GM12878 (cell line): ENCODE measurements at regions not wholly inside any gene's neighbourhood (a gene's known extent, or its start where the extent isn't known, plus 50 kb on each side); places are given as distances from the start of the nearest gene placed in this dataset.

Source experiments
- ATAC-seq: fragments of 200-7000 bp; cut with Tn5 transposase; 3 replicates; pipeline ENCODE4 v1.9.1; 2020; ENCODE audit warnings: mild to moderate bottlenecking, moderate library complexity
- BruUV-seq: library from RNA; stranded (reverse); fragments of 400-500 nt; replicated peaks from 2 replicates; lab custom pipeline; 2021; lab: Mats Ljungman, UMichigan
- CTCF ChIA-PET: fragments of 300-600 bp; sonication (Branson Sonifier 250); formaldehyde crosslinking; extraction: SDS; loops from one replicate; lab custom pipeline; 2021; ENCODE audit warnings: inconsistent platforms; lab: Yijun Ruan, JAX
- POLR2A ChIA-PET: fragments of 350-600 bp; formaldehyde crosslinking; extraction: SDS; loops from one replicate; lab custom pipeline; 2021; ENCODE audit warnings: inconsistent platforms; lab: Charles Lee
- RAD21 ChIA-PET: fragments of 300-600 bp; sonication (Branson Sonifier 250); formaldehyde crosslinking; loops from one replicate; lab custom pipeline; 2023; ENCODE audit warnings: antibody characterized with exemption; ENCODE audit not compliant: unreplicated experiment; lab: Charles Lee
- SMC1A ChIA-PET: fragments of 300-600 bp; sonication (Branson Sonifier 250); formaldehyde crosslinking; loops from one replicate; lab custom pipeline; 2023; ENCODE audit not compliant: unreplicated experiment, uncharacterized antibody; lab: Charles Lee
- DNase-seq: peaks from one replicate; pipeline ENCODE4 v3.0.0-alpha.2; 2011; ENCODE audit warnings: low read depth, low spot score
- FAIRE-seq: peaks from 3 replicates; lab custom pipeline; 2011; peaks lifted over from hg19 to GRCh38; lab: Jason Lieb, UNC
- H2AFZ ChIP-seq: 2 replicates; pipeline ENCODE4 v1.6.0; 2011; ENCODE audit warnings: low read depth, low read length, control low read depth; ENCODE audit not compliant: control insufficient read depth
- H3K27ac ChIP-seq: 2 replicates; pipeline ENCODE4 v1.5.1; 2011; ENCODE audit warnings: control low read depth; ENCODE audit not compliant: control insufficient read depth, insufficient read depth
- H3K27me3 ChIP-seq, 2 experiments: replicated peaks in 1 of 2; 2 replicates each; pipeline versions ENCODE4 v1.6.0 to v1.6.1; 2011; ENCODE audit warnings: low read length in 1 of 2; ENCODE audit not compliant: control insufficient read depth in 2 of 2, insufficient read depth in 2 of 2
- H3K36me3 ChIP-seq, 2 experiments: 2 replicates each; pipeline ENCODE4 v1.5.1; 2011; ENCODE audit warnings: low read length in 1 of 2; ENCODE audit not compliant: control insufficient read depth in 2 of 2, insufficient read depth in 2 of 2
- H3K4me1 ChIP-seq: 2 replicates; pipeline ENCODE4 v1.6.1; 2011; ENCODE audit warnings: mild to moderate bottlenecking, low read length, moderate library complexity, mixed read lengths; ENCODE audit not compliant: control insufficient read depth, insufficient read depth
- H3K4me2 ChIP-seq: 2 replicates; pipeline ENCODE4 v1.6.0; 2011; ENCODE audit warnings: control low read depth; ENCODE audit not compliant: control insufficient read depth, insufficient read depth
- H3K4me3 ChIP-seq: fragments of 200-600 bp; sonication (generic); 2 replicates; pipeline ENCODE4 v1.5.1; 2016
- H3K79me2 ChIP-seq: 2 replicates; pipeline ENCODE4 v1.6.0; 2011; ENCODE audit warnings: low read length; ENCODE audit not compliant: control insufficient read depth, insufficient read depth
- H3K9ac ChIP-seq: 2 replicates; pipeline ENCODE4 v1.8.0; 2011; ENCODE audit warnings: low read length, control low read depth, mixed read lengths; ENCODE audit not compliant: control insufficient read depth, insufficient read depth
- H3K9me3 ChIP-seq: replicated peaks from 3 replicates; pipeline ENCODE4 v1.5.1; 2011; ENCODE audit warnings: mild to moderate bottlenecking, low read length; ENCODE audit not compliant: control insufficient read depth, insufficient read depth
- H4K20me1 ChIP-seq: 2 replicates; pipeline ENCODE4 v1.6.0; 2011; ENCODE audit not compliant: control insufficient read depth, insufficient read depth
- ASH2L ChIP-seq: fragments of 300-600, 200-600 bp; sonication (generic); IDR thresholded peaks from 2 replicates; pipeline ENCODE4 v1.6.1; 2017; ENCODE audit warnings: low read depth, mild to moderate bottlenecking, borderline replicate concordance
- ATF7 ChIP-seq: fragments of 450-650 bp; IDR thresholded peaks from 2 replicates; pipeline ENCODE4 v1.6.1; 2016; ENCODE audit warnings: low read depth, mild to moderate bottlenecking
- IRF3 ChIP-seq: fragments of 450-650 bp; IDR thresholded peaks from 2 replicates; pipeline ENCODE4 v1.6.1; 2014; ENCODE audit warnings: mild to moderate bottlenecking
- NBN ChIP-seq: fragments of 450-650 bp; IDR thresholded peaks from 2 replicates; pipeline ENCODE4 v1.6.1; 2016
- NR2F1 ChIP-seq: fragments of 450-650 bp; conservative IDR thresholded peaks from 2 replicates; pipeline ENCODE4 v1.6.1; 2017; ENCODE audit warnings: mild to moderate bottlenecking
- PKNOX1 ChIP-seq: fragments of 450-650 bp; IDR thresholded peaks from 2 replicates; pipeline ENCODE4 v1.6.1; 2016; ENCODE audit warnings: mild to moderate bottlenecking
- RBBP5 ChIP-seq: fragments of 200-600 bp; sonication (generic); conservative IDR thresholded peaks from 2 replicates; pipeline ENCODE4 v1.6.1; 2016
- TARDBP ChIP-seq: IDR thresholded peaks from 2 replicates; pipeline ENCODE4 v1.6.1; 2016; ENCODE audit warnings: borderline replicate concordance
- WGBS: methylation state at CpG from one replicate; pipeline ENCODE4 v1.1.6; 2016; ENCODE audit warnings: low lambda C conversion rate; ENCODE audit not compliant: insufficient replicate concordance, insufficient coverage; ENCODE audit errors: missing lambda C conversion rate; 5-methylcytosine and 5-hydroxymethylcytosine counted together
- in situ Hi-C: fragments of 300-500 bp; cut with MboI; formaldehyde crosslinking; loops from 9 replicates; pipeline ENCODE4 v1.14.3; 2018; ENCODE audit warnings: mixed read lengths
- intact Hi-C: fragments of 100-400 bp; cut with micrococcal nuclease; formaldehyde crosslinking; loops from one replicate; pipeline ENCODE4 v1.14.2; 2022; ENCODE audit not compliant: unreplicated experiment

GRCh38 chrX:134146493-134146892 is 90.5 kb upstream of the CCDC160 start:
- Histone ChIP-seq H3K9me3 (no peaks in the 10 kb centered on the region), H3K79me2 (no peaks in the 10 kb centered on the region), H3K4me3 (no peak overlapping the region), H3K4me1 (no peaks in the 10 kb centered on the region), H3K36me3 (no peaks in the 10 kb centered on the region), H4K20me1 (no peaks in the 10 kb centered on the region), H3K4me2 (no peak overlapping the region), H3K27ac (no peak overlapping the region), H3K27me3 (no peaks in the 10 kb centered on the region), H3K9ac (no peak overlapping the region), H2AFZ (no peak overlapping the region)
- ChIA-PET CTCF (interaction anchor here (0.6 to 3.8 kb wide), 3 partner anchors 15 to 353 kb away, joined by 3 to 25 read pairs (median 7); no protein-coding TSS in a partner anchor), POLR2A (no interaction called here), RAD21 (no interaction called here), SMC1A (no interaction called here)
- TF ChIP-seq RBBP5 (no peak), ASH2L (no peak), ATF7 (no peak), PKNOX1 (no peak), IRF3 (no peak), NBN (no peak), NR2F1 (no peak), TARDBP (no peak)
- intact Hi-C loops: no loop called here
- ATAC-seq (no peak), FAIRE-seq (no peak), DNase-seq (no peak)
- no TSS peak for BruUV-seq
- in situ Hi-C loops: no loop called here
- WGBS: 58% methylated on average over 6 of the region's 6 CpGs
